NT2/D1 (cell line): ENCODE measurements at regions not wholly inside any gene's neighbourhood (a gene's known extent, or its start where the extent isn't known, plus 50 kb on each side); places are given as distances from the start of the nearest gene placed in this dataset.

Experiments
- SUZ12 ChIP-seq: IDR thresholded peaks from 2 replicates; pipeline ENCODE4 v1.6.1; 2011; ENCODE audit not compliant: insufficient read length, insufficient read depth; ENCODE audit errors: extremely low read depth
- YY1 ChIP-seq: IDR thresholded peaks from 2 replicates; pipeline ENCODE4 v1.6.1; 2011; ENCODE audit not compliant: insufficient read length, insufficient read depth
- ZNF274 ChIP-seq: IDR thresholded peaks from 2 replicates; pipeline ENCODE4 v1.6.1; 2011; ENCODE audit warnings: mild to moderate bottlenecking, low read depth, low read length

- TF ChIP-seq SUZ12 (no peak), ZNF274 (no peak), YY1 (no peak)
These were observed 189.9 kb upstream of the NDUFV2 start for GRCh38 chr18:8912348-8913326.
